ENCODE measurements at regions not wholly inside any gene's neighbourhood (a gene's known extent, or its start where the extent isn't known, plus 50 kb on each side); places are given as distances from the start of the nearest gene placed in this dataset.

DNA sequence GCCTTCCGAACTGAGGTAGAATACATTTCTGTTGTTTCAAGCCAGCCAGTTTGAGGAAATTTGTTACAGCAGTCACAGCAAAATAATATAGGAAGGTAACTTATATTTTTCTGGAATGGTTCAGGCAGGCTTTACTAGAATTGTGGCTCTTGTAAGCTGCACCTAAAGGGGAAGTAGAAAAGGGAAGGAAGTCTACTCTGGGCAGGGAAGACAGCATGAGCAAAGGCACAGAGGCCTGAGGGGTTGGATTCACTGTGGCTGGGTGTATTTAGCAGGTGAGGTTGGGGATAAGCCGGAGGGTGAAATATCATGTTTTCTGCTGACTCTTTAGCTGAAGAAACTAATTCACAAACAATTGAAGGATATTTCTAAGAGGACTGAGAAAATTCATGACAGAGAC lies 183.5 kb downstream of the GAS1 start:
- TF ChIP-seq EZH2 (IDR thresholded peaks at IDR 0.05; ENCODE audit: borderline replicate concordance, insufficient read depth, low read length, poor library complexity, severe bottlenecking) (no peak), EP300 (conservative IDR thresholded peaks at IDR 0.05; ENCODE audit: poor library complexity, severe bottlenecking) (no peak), POLR2AphosphoS5 (IDR thresholded peaks at IDR 0.05) (no peak), RAD21 (conservative IDR thresholded peaks at IDR 0.05) (no peak), TAF1 (IDR thresholded peaks at IDR 0.05; ENCODE audit: low read depth) (no peak), MXI1 (conservative IDR thresholded peaks at IDR 0.05; ENCODE audit: poor library complexity, severe bottlenecking) (no peak)
- TF ChIP-seq, protein P1, sequence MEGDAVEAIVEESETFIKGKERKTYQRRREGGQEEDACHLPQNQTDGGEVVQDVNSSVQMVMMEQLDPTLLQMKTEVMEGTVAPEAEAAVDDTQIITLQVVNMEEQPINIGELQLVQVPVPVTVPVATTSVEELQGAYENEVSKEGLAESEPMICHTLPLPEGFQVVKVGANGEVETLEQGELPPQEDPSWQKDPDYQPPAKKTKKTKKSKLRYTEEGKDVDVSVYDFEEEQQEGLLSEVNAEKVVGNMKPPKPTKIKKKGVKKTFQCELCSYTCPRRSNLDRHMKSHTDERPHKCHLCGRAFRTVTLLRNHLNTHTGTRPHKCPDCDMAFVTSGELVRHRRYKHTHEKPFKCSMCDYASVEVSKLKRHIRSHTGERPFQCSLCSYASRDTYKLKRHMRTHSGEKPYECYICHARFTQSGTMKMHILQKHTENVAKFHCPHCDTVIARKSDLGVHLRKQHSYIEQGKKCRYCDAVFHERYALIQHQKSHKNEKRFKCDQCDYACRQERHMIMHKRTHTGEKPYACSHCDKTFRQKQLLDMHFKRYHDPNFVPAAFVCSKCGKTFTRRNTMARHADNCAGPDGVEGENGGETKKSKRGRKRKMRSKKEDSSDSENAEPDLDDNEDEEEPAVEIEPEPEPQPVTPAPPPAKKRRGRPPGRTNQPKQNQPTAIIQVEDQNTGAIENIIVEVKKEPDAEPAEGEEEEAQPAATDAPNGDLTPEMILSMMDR (IDR thresholded peaks at IDR 0.05; ENCODE audit: poor library complexity, severe bottlenecking), result no peak
- TF ChIP-seq, protein P2, sequence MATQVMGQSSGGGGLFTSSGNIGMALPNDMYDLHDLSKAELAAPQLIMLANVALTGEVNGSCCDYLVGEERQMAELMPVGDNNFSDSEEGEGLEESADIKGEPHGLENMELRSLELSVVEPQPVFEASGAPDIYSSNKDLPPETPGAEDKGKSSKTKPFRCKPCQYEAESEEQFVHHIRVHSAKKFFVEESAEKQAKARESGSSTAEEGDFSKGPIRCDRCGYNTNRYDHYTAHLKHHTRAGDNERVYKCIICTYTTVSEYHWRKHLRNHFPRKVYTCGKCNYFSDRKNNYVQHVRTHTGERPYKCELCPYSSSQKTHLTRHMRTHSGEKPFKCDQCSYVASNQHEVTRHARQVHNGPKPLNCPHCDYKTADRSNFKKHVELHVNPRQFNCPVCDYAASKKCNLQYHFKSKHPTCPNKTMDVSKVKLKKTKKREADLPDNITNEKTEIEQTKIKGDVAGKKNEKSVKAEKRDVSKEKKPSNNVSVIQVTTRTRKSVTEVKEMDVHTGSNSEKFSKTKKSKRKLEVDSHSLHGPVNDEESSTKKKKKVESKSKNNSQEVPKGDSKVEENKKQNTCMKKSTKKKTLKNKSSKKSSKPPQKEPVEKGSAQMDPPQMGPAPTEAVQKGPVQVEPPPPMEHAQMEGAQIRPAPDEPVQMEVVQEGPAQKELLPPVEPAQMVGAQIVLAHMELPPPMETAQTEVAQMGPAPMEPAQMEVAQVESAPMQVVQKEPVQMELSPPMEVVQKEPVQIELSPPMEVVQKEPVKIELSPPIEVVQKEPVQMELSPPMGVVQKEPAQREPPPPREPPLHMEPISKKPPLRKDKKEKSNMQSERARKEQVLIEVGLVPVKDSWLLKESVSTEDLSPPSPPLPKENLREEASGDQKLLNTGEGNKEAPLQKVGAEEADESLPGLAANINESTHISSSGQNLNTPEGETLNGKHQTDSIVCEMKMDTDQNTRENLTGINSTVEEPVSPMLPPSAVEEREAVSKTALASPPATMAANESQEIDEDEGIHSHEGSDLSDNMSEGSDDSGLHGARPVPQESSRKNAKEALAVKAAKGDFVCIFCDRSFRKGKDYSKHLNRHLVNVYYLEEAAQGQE (IDR thresholded peaks at IDR 0.05; ENCODE audit: borderline replicate concordance), result no peak

Measured in neural cell (in vitro differentiated cells).